ENCODE measurements at regions not wholly inside any gene's neighbourhood (a gene's known extent, or its start where the extent isn't known, plus 50 kb on each side); places are given as distances from the start of the nearest gene placed in this dataset.

DNA sequence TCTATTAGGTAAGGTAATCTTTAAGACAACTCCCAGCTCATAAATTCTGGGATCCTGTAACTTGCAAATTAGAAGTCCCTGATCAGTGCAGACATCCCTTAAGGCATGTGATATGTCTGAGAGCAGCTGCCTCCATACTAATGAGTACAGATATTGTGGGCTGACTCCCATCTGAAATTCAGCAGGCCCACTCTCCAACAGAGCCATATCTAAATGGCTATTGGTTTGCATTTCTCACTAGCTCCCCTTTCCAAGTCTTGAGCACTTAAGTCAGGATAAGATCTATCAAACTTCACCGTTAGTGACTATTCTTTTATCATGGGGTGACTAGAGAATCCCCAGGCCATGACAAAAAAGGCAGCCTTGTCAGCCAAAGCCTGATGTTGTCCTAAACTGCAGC, 785.4 kb downstream of the IPMK start:
- no peaks in the 10 kb centered on the region for H3K36me3 Mint-ChIP-seq (ENCODE audit: low read depth)
- DNase-seq (ENCODE audit: low spot score) = no peak
- intact Hi-C loops (cut with micrococcal nuclease) = no loop called here
- no peaks in the 10 kb centered on the region for H3K27me3 Mint-ChIP-seq (ENCODE audit: insufficient read depth)
- no peaks in the 10 kb centered on the region for H3K4me1 Mint-ChIP-seq (ENCODE audit: low read depth)
- no peak overlapping the region for H3K27ac Mint-ChIP-seq
- H3K4me3 Mint-ChIP-seq = no peak overlapping the region
- no peaks in the 10 kb centered on the region for H3K9me3 Mint-ChIP-seq

DNA sequence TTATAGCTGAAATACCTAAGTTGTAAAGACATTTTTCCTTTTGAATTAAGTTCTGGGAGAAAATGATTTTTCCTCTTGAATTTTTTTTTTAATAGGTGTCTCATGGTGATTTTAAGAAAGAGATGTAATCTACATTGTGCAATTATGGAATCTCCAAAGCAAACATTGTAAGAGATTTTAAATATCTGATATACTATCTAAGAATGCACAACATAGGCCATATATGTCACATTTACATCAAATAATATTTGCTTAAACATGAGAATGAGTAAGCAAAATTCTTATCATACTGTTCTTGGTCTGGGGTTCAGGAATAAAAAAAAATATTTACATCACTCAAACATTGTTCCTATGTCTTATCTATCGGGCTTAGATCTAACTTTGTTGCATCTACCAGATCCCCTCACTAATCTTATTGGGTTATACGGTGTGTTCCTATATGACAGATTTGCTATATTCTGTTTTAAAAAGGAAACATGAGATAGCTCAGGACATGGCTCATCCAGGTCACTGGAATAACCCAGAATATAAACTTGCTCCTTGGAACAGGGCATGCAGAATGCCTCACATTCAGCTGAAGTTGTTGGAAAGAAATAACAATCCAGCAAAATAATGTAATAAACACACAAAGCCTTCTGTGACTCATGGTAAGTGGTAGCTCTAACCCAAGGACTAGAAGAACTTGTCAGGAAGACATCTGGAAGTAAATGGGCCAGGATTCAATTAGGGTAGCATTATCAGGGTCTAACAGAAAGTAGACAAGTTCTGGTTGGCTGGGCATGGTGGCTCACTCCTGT, 794.7 kb downstream of the IPMK start:
- H3K4me1 Mint-ChIP-seq (ENCODE audit: low read depth) = no peaks in the 10 kb centered on the region

GRCh38 chr10:57468894-57469432, 798.7 kb downstream of the IPMK start:
- H3K9me3 Mint-ChIP-seq = no peaks in the 10 kb centered on the region
- DNase-seq (ENCODE audit: low spot score) = no peak
- H3K27me3 Mint-ChIP-seq (ENCODE audit: insufficient read depth) = no peaks in the 10 kb centered on the region
- no peaks in the 10 kb centered on the region for H3K4me1 Mint-ChIP-seq (ENCODE audit: low read depth)
- no peak overlapping the region for H3K27ac Mint-ChIP-seq
- intact Hi-C loops (cut with micrococcal nuclease) = no loop called here
- H3K4me3 Mint-ChIP-seq = no peak overlapping the region
- H3K36me3 Mint-ChIP-seq (ENCODE audit: low read depth) = no peaks in the 10 kb centered on the region

More for the DNA sequence above, 794.7 kb downstream of the IPMK start:
- Mint-ChIP-seq H3K27me3 (ENCODE audit: insufficient read depth) (no peaks in the 10 kb centered on the region), H3K36me3 (ENCODE audit: low read depth) (no peaks in the 10 kb centered on the region), H3K4me3 (no peak overlapping the region), H3K27ac (no peak overlapping the region), H3K9me3 (no peaks in the 10 kb centered on the region)
- intact Hi-C loops (cut with micrococcal nuclease) = no loop called here
- no peak for DNase-seq (ENCODE audit: low spot score)

GRCh38 chr10:57465155-57465554, 802.5 kb downstream of the IPMK start:
- no peaks in the 10 kb centered on the region for H3K9me3 Mint-ChIP-seq
- no peak overlapping the region for H3K4me3 Mint-ChIP-seq
- H3K27ac Mint-ChIP-seq = no peak overlapping the region
- H3K27me3 Mint-ChIP-seq (ENCODE audit: insufficient read depth) = no peaks in the 10 kb centered on the region
- H3K36me3 Mint-ChIP-seq (ENCODE audit: low read depth) = no peaks in the 10 kb centered on the region
- intact Hi-C loops (cut with micrococcal nuclease) = no loop called here
- H3K4me1 Mint-ChIP-seq (ENCODE audit: low read depth) = no peaks in the 10 kb centered on the region
- no peak for DNase-seq (ENCODE audit: low spot score)

DNA sequence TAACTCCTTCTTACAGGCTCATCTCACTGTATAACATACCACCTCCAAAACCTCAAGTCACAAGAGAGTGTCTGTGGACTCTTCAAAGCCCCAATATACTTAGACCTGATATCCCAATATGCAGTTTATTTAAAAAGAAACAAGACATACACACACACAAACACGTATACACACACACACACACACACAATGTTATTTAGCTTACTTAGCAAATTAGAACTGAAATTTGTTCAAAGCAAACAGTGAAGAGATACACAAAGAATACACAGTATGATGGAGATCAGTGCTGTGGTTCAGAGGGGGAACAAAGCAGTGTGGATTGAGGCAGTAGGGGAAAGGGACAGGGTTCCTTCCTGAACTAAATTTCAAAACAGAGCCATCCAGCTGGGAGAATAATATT, 807.2 kb downstream of the IPMK start:
- no peaks in the 10 kb centered on the region for H3K4me1 Mint-ChIP-seq (ENCODE audit: low read depth)

DNA sequence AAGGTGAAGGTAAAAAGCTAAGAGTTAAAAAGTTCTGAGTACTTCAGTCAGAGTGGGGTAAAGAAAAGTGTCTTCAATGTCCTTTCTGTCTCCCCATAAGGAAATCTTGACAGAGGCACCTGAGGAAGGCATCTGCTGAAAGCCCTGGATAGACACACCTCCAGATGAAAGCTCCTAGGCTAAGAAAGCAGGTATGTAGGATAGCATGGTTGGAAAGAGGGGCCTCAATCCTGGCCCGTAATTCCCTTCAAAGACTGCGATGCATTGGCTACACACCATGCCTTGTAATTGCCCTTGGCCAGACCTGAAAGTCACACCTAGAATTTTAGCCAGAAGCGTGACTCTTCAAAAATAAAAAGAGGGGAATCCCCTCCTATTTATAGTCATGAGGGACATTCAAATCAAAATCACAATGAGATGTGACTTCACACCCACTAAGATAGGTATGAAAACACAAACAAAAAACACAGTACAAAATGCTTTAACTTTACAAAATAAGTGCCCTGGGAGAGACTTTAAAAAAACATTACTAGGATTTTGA, 809.7 kb downstream of the IPMK start:
- DNase-seq (ENCODE audit: low spot score) = no peak
- H3K9me3 Mint-ChIP-seq = no peaks in the 10 kb centered on the region
- H3K4me1 Mint-ChIP-seq (ENCODE audit: low read depth) = no peaks in the 10 kb centered on the region
- no peaks in the 10 kb centered on the region for H3K36me3 Mint-ChIP-seq (ENCODE audit: low read depth)
- intact Hi-C loops (cut with micrococcal nuclease) = no loop called here
- H3K4me3 Mint-ChIP-seq = no peak overlapping the region
- no peak overlapping the region for H3K27ac Mint-ChIP-seq
- no peaks in the 10 kb centered on the region for H3K27me3 Mint-ChIP-seq (ENCODE audit: insufficient read depth)

More for the DNA sequence above, 807.2 kb downstream of the IPMK start:
- Mint-ChIP-seq H3K27me3 (ENCODE audit: insufficient read depth) (no peaks in the 10 kb centered on the region), H3K27ac (no peak overlapping the region), H3K36me3 (ENCODE audit: low read depth) (no peaks in the 10 kb centered on the region), H3K4me3 (no peak overlapping the region), H3K9me3 (no peaks in the 10 kb centered on the region)
- DNase-seq (ENCODE audit: low spot score) = no peak
- intact Hi-C loops (cut with micrococcal nuclease) = no loop called here

DNA sequence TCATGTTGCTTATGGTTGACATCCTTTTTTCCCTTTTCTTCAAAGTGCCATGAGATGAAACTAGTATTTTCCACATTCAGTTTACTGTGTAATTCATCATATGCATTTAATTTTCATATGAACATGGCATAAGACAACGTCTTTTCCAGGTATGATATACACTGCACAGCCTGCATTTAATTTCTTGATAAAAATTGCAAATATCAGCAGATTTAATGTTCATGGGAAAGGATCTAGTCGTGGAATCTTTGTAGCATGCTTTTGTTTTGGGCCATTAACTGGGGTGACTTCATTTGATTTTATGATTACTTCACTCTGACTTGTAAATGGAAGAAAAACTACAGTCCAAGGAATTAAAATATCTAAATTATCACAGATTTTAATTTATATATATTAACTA, 837.3 kb downstream of the IPMK start:
- Mint-ChIP-seq H3K9me3 (peaks cover 2% of the 10 kb centered on the region), H3K4me1 (ENCODE audit: low read depth) (no peaks in the 10 kb centered on the region), H3K27me3 (ENCODE audit: insufficient read depth) (no peaks in the 10 kb centered on the region), H3K4me3 (no peak overlapping the region), H3K27ac (no peak overlapping the region), H3K36me3 (ENCODE audit: low read depth) (no peaks in the 10 kb centered on the region)
- DNase-seq (ENCODE audit: low spot score) = no peak
- intact Hi-C loops (cut with micrococcal nuclease) = no loop called here

DNA sequence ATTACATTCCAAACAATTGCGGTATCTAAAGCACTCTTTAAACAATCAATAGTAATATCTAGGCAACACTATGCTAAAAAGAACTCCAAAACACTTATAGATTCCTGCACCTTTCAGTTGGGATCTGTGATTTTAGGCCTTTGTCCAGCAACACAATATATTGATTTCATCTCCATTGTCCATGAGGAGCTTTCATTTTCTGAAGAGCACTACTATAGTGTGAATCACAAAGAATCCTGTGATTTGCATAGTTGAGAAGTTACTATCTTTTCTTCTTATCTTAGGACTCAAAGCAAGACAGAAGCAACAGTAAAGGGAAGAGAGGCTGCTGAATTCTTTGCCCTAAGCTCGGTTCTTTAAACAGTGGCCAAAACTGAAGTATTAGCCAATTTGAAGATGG, 846.8 kb downstream of the IPMK start:
- no peaks in the 10 kb centered on the region for H3K36me3 Mint-ChIP-seq (ENCODE audit: low read depth)
- H3K4me3 Mint-ChIP-seq = no peak overlapping the region
- H3K27ac Mint-ChIP-seq = no peak overlapping the region
- intact Hi-C loops (cut with micrococcal nuclease) = no loop called here
- H3K27me3 Mint-ChIP-seq (ENCODE audit: insufficient read depth) = no peaks in the 10 kb centered on the region
- no peak for DNase-seq (ENCODE audit: low spot score)
- no peaks in the 10 kb centered on the region for H3K4me1 Mint-ChIP-seq (ENCODE audit: low read depth)
- H3K9me3 Mint-ChIP-seq = no peaks in the 10 kb centered on the region

DNA sequence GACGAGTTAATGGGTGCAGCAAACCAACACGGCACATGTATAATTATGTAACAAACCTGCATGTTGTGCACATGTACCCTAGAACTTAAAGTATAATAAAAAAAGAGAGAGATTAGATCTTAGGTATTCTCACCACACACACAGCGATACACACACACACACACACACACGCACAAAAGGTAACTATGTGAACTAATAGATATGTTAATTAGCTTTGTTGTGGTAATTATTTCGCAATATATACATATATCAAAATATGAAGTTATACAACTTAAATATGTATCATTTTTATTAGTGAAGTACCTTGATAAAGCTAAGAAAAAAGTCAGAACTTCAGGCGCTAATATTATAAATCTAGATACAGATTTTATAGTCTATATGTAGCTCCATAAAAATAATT, 849.2 kb downstream of the IPMK start:
- no peak overlapping the region for H3K4me3 Mint-ChIP-seq
- peaks cover 5% of the 10 kb centered on the region for H3K9me3 Mint-ChIP-seq
- H3K27me3 Mint-ChIP-seq (ENCODE audit: insufficient read depth) = no peaks in the 10 kb centered on the region
- no peaks in the 10 kb centered on the region for H3K36me3 Mint-ChIP-seq (ENCODE audit: low read depth)
- H3K4me1 Mint-ChIP-seq (ENCODE audit: low read depth) = no peaks in the 10 kb centered on the region
- H3K27ac Mint-ChIP-seq = no peak overlapping the region
- no peak for DNase-seq (ENCODE audit: low spot score)
- intact Hi-C loops (cut with micrococcal nuclease) = no loop called here

- DNase-seq (ENCODE audit: low spot score) = no peak
- no peaks in the 10 kb centered on the region for H3K27me3 Mint-ChIP-seq (ENCODE audit: insufficient read depth)
- no peaks in the 10 kb centered on the region for H3K9me3 Mint-ChIP-seq
- H3K4me1 Mint-ChIP-seq (ENCODE audit: low read depth) = no peaks in the 10 kb centered on the region
- H3K27ac Mint-ChIP-seq = no peak overlapping the region
- no peak overlapping the region for H3K4me3 Mint-ChIP-seq
- intact Hi-C loops (cut with micrococcal nuclease) = no loop called here
- H3K36me3 Mint-ChIP-seq (ENCODE audit: low read depth) = no peaks in the 10 kb centered on the region
Observed at GRCh38 chr10:57395923-57396322, 871.8 kb downstream of the IPMK start.

- H3K27me3 Mint-ChIP-seq (ENCODE audit: insufficient read depth) = no peaks in the 10 kb centered on the region
- no peak overlapping the region for H3K4me3 Mint-ChIP-seq
- H3K27ac Mint-ChIP-seq = no peak overlapping the region
- no peak for DNase-seq (ENCODE audit: low spot score)
- no peaks in the 10 kb centered on the region for H3K9me3 Mint-ChIP-seq
- H3K36me3 Mint-ChIP-seq (ENCODE audit: low read depth) = no peaks in the 10 kb centered on the region
- H3K4me1 Mint-ChIP-seq (ENCODE audit: low read depth) = no peaks in the 10 kb centered on the region
- intact Hi-C loops (cut with micrococcal nuclease) = no loop called here
Observed at GRCh38 chr10:57367412-57367811, 900.3 kb downstream of the IPMK start.

DNA sequence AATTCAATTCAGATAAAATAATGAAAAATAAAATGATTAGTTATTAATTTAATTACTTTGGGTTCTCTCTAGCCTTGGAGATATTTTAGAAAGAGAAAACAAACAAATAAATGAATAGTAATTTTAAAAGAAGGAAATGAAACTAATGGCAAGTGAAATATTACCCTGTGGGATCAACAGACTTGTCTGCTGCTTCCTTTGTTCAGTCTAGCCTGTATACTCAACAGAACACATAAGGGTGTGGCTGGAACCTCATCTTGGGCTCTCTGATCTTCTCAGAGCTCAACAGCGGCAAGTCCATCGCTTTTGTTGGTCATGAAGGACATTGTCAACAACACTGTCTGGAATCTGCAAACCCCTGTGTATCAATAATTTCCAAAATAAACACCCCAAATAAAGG, 904.9 kb downstream of the IPMK start:
- Mint-ChIP-seq H3K9me3 (no peaks in the 10 kb centered on the region), H3K4me1 (ENCODE audit: low read depth) (no peaks in the 10 kb centered on the region), H3K4me3 (no peak overlapping the region), H3K27me3 (ENCODE audit: insufficient read depth) (no peaks in the 10 kb centered on the region), H3K36me3 (ENCODE audit: low read depth) (no peaks in the 10 kb centered on the region), H3K27ac (no peak overlapping the region)
- DNase-seq (ENCODE audit: low spot score) = no peak
- intact Hi-C loops (cut with micrococcal nuclease) = no loop called here

- intact Hi-C loops (cut with micrococcal nuclease) = no loop called here
- Mint-ChIP-seq H3K4me1 (ENCODE audit: low read depth) (no peaks in the 10 kb centered on the region), H3K4me3 (no peak overlapping the region), H3K9me3 (peaks cover 3% of the 10 kb centered on the region), H3K36me3 (ENCODE audit: low read depth) (no peaks in the 10 kb centered on the region), H3K27ac (no peak overlapping the region), H3K27me3 (ENCODE audit: insufficient read depth) (no peaks in the 10 kb centered on the region)
- DNase-seq (ENCODE audit: low spot score) = no peak
Observed at GRCh38 chr10:57353403-57354003, 914.2 kb downstream of the IPMK start.
